WTC11 (cell line): ENCODE measurements at regions not wholly inside any gene's neighbourhood (a gene's known extent, or its start where the extent isn't known, plus 50 kb on each side); places are given as distances from the start of the nearest gene placed in this dataset.

Source experiments
- CTCF ChIP-seq: fragments of 200-600 bp; IDR thresholded peaks from 2 replicates; pipeline ENCODE4 v1.8.0; 2022; ENCODE audit warnings: antibody characterized with exemption
- ESRRA ChIP-seq: sonication (generic); formaldehyde crosslinking; IDR thresholded peaks from 2 replicates; pipeline ENCODE4 v1.8.1; 2022; ENCODE audit warnings: mild to moderate bottlenecking, missing genetic modification reagents, borderline replicate concordance
- GRHL2 ChIP-seq: fragments of 250-450 bp; sonication (Bioruptor Pico); IDR thresholded peaks from 2 replicates; pipeline ENCODE4 v1.8.0; 2022; ENCODE audit warnings: mild to moderate bottlenecking, moderate library complexity; ENCODE audit not compliant: insufficient replicate concordance, severe bottlenecking
- NFYB ChIP-seq: sonication (generic); formaldehyde crosslinking; conservative IDR thresholded peaks from 2 replicates; pipeline ENCODE4 v1.8.0; 2022; ENCODE audit warnings: low read depth, missing genetic modification reagents
- NR1H2 ChIP-seq: sonication (generic); formaldehyde crosslinking; IDR thresholded peaks from 2 replicates; pipeline ENCODE4 v1.9.0; 2021; ENCODE audit warnings: mild to moderate bottlenecking, moderate library complexity, missing genetic modification reagents
- TEAD1 ChIP-seq: sonication (generic); formaldehyde crosslinking; IDR thresholded peaks from 2 replicates; pipeline ENCODE4 v1.8.0; 2022; ENCODE audit warnings: mild to moderate bottlenecking, missing genetic modification reagents
- USF1 ChIP-seq: sonication (generic); formaldehyde crosslinking; IDR thresholded peaks from 2 replicates; pipeline ENCODE4 v1.8.0; 2022; ENCODE audit warnings: mild to moderate bottlenecking, missing genetic modification reagents
- ZNF219 ChIP-seq: sonication (generic); formaldehyde crosslinking; IDR thresholded peaks from 2 replicates; pipeline ENCODE4 v1.8.0; 2023; ENCODE audit warnings: missing genetic modification reagents, mild to moderate bottlenecking, borderline replicate concordance
- ZNF532 ChIP-seq: fragments of 250-450 bp; sonication (Bioruptor Pico); IDR thresholded peaks from 2 replicates; pipeline ENCODE4 v1.9.0; 2021; ENCODE audit warnings: mild to moderate bottlenecking, borderline replicate concordance
- TF ChIP-seq, protein P1 (sequence below): sonication (generic); formaldehyde crosslinking; IDR thresholded peaks from 2 replicates; pipeline ENCODE4 v1.8.1; 2022; ENCODE audit warnings: low read depth, mild to moderate bottlenecking, moderate library complexity, missing genetic modification reagents, borderline replicate concordance
- TF ChIP-seq, protein P2 (sequence below): sonication (generic); formaldehyde crosslinking; IDR thresholded peaks from 2 replicates; pipeline ENCODE4 v1.8.1; 2023; ENCODE audit warnings: mild to moderate bottlenecking, missing genetic modification reagents, moderate library complexity
- TF ChIP-seq, protein P3 (sequence below): sonication (generic); formaldehyde crosslinking; IDR thresholded peaks from 2 replicates; pipeline ENCODE4 v1.8.1; 2023; ENCODE audit warnings: mild to moderate bottlenecking, missing genetic modification reagents, moderate library complexity
- TF ChIP-seq, protein P4 (sequence below): fragments of 250-450 bp; sonication (Bioruptor Pico); IDR thresholded peaks from 2 replicates; pipeline ENCODE4 v2.1.2; 2022; ENCODE audit warnings: mild to moderate bottlenecking, moderate library complexity
- TF ChIP-seq, protein P5 (sequence below): sonication (generic); formaldehyde crosslinking; IDR thresholded peaks from 2 replicates; pipeline ENCODE4 v1.8.0; 2023; ENCODE audit warnings: missing genetic modification reagents

DNA sequence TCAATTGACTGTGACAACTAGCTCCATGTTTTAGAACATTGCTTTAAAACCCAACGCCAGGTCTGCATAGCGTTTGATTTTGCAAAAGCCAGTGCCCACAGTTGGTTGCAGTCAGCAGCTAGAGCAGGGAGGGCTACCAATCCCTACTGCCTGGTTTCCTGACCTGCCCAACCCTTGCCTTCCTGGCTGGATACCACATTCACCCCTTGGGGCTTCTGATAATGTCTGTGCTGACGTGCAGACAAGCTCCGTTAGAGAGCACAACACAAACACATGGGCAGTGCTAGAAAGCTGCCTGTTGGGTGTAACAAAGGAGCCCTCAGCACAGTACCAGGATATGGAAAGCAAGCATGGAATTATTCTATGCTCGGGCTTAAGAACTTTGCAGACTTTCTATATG lies 71.4 kb upstream of the THSD7B start:
- TF ChIP-seq CTCF = no peak
- TF ChIP-seq, protein P1, sequence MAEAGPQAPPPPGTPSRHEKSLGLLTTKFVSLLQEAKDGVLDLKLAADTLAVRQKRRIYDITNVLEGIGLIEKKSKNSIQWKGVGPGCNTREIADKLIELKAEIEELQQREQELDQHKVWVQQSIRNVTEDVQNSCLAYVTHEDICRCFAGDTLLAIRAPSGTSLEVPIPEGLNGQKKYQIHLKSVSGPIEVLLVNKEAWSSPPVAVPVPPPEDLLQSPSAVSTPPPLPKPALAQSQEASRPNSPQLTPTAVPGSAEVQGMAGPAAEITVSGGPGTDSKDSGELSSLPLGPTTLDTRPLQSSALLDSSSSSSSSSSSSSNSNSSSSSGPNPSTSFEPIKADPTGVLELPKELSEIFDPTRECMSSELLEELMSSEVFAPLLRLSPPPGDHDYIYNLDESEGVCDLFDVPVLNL (CRISPR knock-in tag) = no peak
- no peak for TF ChIP-seq GRHL2
- TF ChIP-seq NR1H2 (CRISPR knock-in tag) = no peak
- TF ChIP-seq ZNF219 (CRISPR knock-in tag) = no peak
- no peak for TF ChIP-seq ZNF532 (CRISPR knock-in tag)
- no peak for TF ChIP-seq USF1 (CRISPR knock-in tag)
- TF ChIP-seq TEAD1 (CRISPR knock-in tag) = no peak
- TF ChIP-seq, protein P2, sequence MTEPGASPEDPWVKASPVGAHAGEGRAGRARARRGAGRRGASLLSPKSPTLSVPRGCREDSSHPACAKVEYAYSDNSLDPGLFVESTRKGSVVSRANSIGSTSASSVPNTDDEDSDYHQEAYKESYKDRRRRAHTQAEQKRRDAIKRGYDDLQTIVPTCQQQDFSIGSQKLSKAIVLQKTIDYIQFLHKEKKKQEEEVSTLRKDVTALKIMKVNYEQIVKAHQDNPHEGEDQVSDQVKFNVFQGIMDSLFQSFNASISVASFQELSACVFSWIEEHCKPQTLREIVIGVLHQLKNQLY (CRISPR knock-in tag) = no peak
- TF ChIP-seq, protein P3, sequence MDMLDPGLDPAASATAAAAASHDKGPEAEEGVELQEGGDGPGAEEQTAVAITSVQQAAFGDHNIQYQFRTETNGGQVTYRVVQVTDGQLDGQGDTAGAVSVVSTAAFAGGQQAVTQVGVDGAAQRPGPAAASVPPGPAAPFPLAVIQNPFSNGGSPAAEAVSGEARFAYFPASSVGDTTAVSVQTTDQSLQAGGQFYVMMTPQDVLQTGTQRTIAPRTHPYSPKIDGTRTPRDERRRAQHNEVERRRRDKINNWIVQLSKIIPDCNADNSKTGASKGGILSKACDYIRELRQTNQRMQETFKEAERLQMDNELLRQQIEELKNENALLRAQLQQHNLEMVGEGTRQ (CRISPR knock-in tag) = no peak
- no peak for TF ChIP-seq NFYB (CRISPR knock-in tag)
- TF ChIP-seq, protein P4, sequence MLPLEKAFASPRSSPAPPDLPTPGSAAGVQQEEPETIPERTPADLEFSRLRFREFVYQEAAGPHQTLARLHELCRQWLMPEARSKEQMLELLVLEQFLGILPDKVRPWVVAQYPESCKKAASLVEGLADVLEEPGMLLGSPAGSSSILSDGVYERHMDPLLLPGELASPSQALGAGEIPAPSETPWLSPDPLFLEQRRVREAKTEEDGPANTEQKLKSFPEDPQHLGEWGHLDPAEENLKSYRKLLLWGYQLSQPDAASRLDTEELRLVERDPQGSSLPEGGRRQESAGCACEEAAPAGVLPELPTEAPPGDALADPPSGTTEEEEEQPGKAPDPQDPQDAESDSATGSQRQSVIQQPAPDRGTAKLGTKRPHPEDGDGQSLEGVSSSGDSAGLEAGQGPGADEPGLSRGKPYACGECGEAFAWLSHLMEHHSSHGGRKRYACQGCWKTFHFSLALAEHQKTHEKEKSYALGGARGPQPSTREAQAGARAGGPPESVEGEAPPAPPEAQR (CRISPR knock-in tag) = no peak
- TF ChIP-seq, protein P5, sequence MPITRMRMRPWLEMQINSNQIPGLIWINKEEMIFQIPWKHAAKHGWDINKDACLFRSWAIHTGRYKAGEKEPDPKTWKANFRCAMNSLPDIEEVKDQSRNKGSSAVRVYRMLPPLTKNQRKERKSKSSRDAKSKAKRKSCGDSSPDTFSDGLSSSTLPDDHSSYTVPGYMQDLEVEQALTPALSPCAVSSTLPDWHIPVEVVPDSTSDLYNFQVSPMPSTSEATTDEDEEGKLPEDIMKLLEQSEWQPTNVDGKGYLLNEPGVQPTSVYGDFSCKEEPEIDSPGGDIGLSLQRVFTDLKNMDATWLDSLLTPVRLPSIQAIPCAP = no peak
- no peak for TF ChIP-seq ESRRA (CRISPR knock-in tag)
